Testis (tissue), 2 donors: ENCODE measurements at regions not wholly inside any gene's neighbourhood (a gene's known extent, or its start where the extent isn't known, plus 50 kb on each side); places are given as distances from the start of the nearest gene placed in this dataset.

Experiments used
- CTCF ChIP-seq, 3 experiments: fragments of 450-650 bp in 2 of 3; fragments of 200-600 bp in 1 of 3; sonication (generic) in 1 of 3; IDR thresholded peaks; one replicate each; pipeline ENCODE4 v1.5.1; 2016 to 2019; ENCODE audit warnings: antibody characterized with exemption in 3 of 3, mild to moderate bottlenecking in 2 of 3, moderate library complexity in 1 of 3
- POLR2A ChIP-seq: fragments of 450-650 bp; IDR thresholded peaks from one replicate; pipeline ENCODE4 v1.6.1; 2017; ENCODE audit warnings: antibody characterized with exemption, mild to moderate bottlenecking, moderate library complexity

GRCh38 chr6:86856937-86857563 is 80.3 kb upstream of the HTR1E start:
- TF ChIP-seq CTCF (IDR thresholded peaks at IDR 0.05) = peak; percentile 37 to 66 (median 53)
- TF ChIP-seq POLR2A = no peak
